Gastroesophageal sphincter (tissue), 4 donors: ENCODE measurements at regions not wholly inside any gene's neighbourhood (a gene's known extent, or its start where the extent isn't known, plus 50 kb on each side); places are given as distances from the start of the nearest gene placed in this dataset.
"Not testable (repeated sequence)": the region's sequence is repeated elsewhere in the genome, so short reads cannot be mapped to it uniquely, and the experiment has no call there.

Experiments used
- ATAC-seq: fragments of 150-250 bp; one replicate; pipeline ENCODE4 v1.9.1; 2016; ENCODE audit warnings: mild to moderate bottlenecking, moderate library complexity
- H3K27ac ChIP-seq, 4 donors: fragments of 200-600 bp; sonication (generic) in 3 of 4; 1 replicate in 3 of 4; 2 replicates in 1 of 4; pipeline ENCODE4 v1.5.1; 2016 to 2019
- H3K27me3 ChIP-seq: fragments of 200-600 bp; sonication (generic); one replicate; pipeline ENCODE4 v1.5.1; 2019
- H3K36me3 ChIP-seq, 2 donors: fragments of 200-600 bp; sonication (generic); one replicate each; pipeline ENCODE4 v1.5.1; 2019; ENCODE audit warnings: control low read depth in 1 of 2
- H3K4me1 ChIP-seq, 3 donors: fragments of 200-600 bp; sonication (generic); 1 replicate in 2 of 3; 2 replicates in 1 of 3; pipeline ENCODE4 v1.5.1; 2016 to 2019; ENCODE audit warnings: control low read depth in 2 of 3
- H3K4me3 ChIP-seq, 2 donors: fragments of 200-600 bp; sonication (generic); one replicate each; pipeline ENCODE4 v1.5.1; 2019; ENCODE audit warnings: mild to moderate bottlenecking in 1 of 2, moderate library complexity in 1 of 2
- H3K9me3 ChIP-seq, 3 donors: fragments of 200-600 bp; sonication (generic); one replicate each; pipeline ENCODE4 v1.5.1; 2017 to 2019; ENCODE audit warnings: control low read depth in 2 of 3
- CTCF ChIP-seq, 4 experiments: fragments of 200-600 bp in 2 of 4; fragments of 450-650 bp in 2 of 4; sonication (generic) in 1 of 4; IDR thresholded peaks; one replicate each; pipeline ENCODE4 v1.5.1; 2017 to 2019; ENCODE audit warnings: antibody characterized with exemption in 4 of 4, mild to moderate bottlenecking in 2 of 4, moderate library complexity in 2 of 4
- EP300 ChIP-seq: sonication (generic); formaldehyde crosslinking; IDR thresholded peaks from one replicate; pipeline ENCODE4 v1.6.1; 2017; ENCODE audit warnings: antibody characterized with exemption, mild to moderate bottlenecking
- POLR2A ChIP-seq, 2 donors: fragments of 450-650 bp; IDR thresholded peaks; one replicate each; pipeline ENCODE4 v1.6.1; 2017; ENCODE audit warnings: antibody characterized with exemption in 2 of 2, mild to moderate bottlenecking in 2 of 2, moderate library complexity in 1 of 2
- POLR2AphosphoS5 ChIP-seq: sonication (generic); formaldehyde crosslinking; IDR thresholded peaks from one replicate; pipeline ENCODE4 v1.6.1; 2017; ENCODE audit warnings: antibody characterized with exemption
- WGBS, 2 donors: methylation state at CpG; one replicate each; pipeline ENCODE4 v1.1.5; 2018; ENCODE audit warnings: low coverage in 1 of 2; 5-methylcytosine and 5-hydroxymethylcytosine counted together

GRCh38 chr2:237240252-237240651, 154.6 kb downstream of the COPS8 start:
- ATAC-seq, result no peak
- no peak overlapping the region for H3K4me3 ChIP-seq
- no peaks in the 10 kb centered on the region for H3K27me3 ChIP-seq
- 93 to 100% methylated on average over 3 to 5 of the region's 5 CpGs for WGBS, 2 donors
- H3K36me3 ChIP-seq, result no peaks in the 10 kb centered on the region
- H3K9me3 ChIP-seq, result peaks cover 0 to 10% (median 0%) of the 10 kb centered on the region in 3 donors
- no peak overlapping the region for H3K27ac ChIP-seq
- peaks cover under 1 to 11% (median 4%) of the 10 kb centered on the region in 3 donors for H3K4me1 ChIP-seq
- TF ChIP-seq EP300 (no peak), POLR2A (IDR thresholded peaks at IDR 0.05) (no peak), POLR2AphosphoS5 (no peak), CTCF (IDR thresholded peaks at IDR 0.05) (no peak)

- not testable (repeated sequence) for H3K27me3 ChIP-seq, H3K36me3 ChIP-seq, H3K27ac ChIP-seq, H3K4me1 ChIP-seq, H3K9me3 ChIP-seq, ATAC-seq, H3K4me3 ChIP-seq
- WGBS, 2 donors, result 96 to 97% methylated on average over 2 to 3 of the region's 3 CpGs
Measured at GRCh38 chr2:237240868-237241267, 155.2 kb downstream of the COPS8 start.

GRCh38 chr2:237242091-237242536, 156.4 kb downstream of the COPS8 start:
- WGBS, 2 donors, result 55 to 80% methylated on average over 1 of the region's 1 CpG
- no peaks in the 10 kb centered on the region for H3K27me3 ChIP-seq
- no peak overlapping the region for H3K4me3 ChIP-seq
- no peaks in the 10 kb centered on the region for H3K4me1 ChIP-seq
- peak overlapping the region in 2 of 4 donors; percentile 20 to 43 for H3K27ac ChIP-seq
- H3K36me3 ChIP-seq, result no peaks in the 10 kb centered on the region
- H3K9me3 ChIP-seq, result peaks cover 0 to 10% (median 0%) of the 10 kb centered on the region in 3 donors
- TF ChIP-seq POLR2AphosphoS5, result peak; percentile 68
- no peak for TF ChIP-seq POLR2A (IDR thresholded peaks at IDR 0.05)
- ATAC-seq, result peak; percentile 50

- Histone ChIP-seq H3K27me3 (no peaks in the 10 kb centered on the region), H3K9me3 (peaks cover 0 to 10% (median 0%) of the 10 kb centered on the region in 3 donors), H3K36me3 (no peaks in the 10 kb centered on the region), H3K4me3 (no peak overlapping the region), H3K4me1 (no peaks in the 10 kb centered on the region), H3K27ac (no peak overlapping the region)
- 58 to 64% methylated on average over 2 of the region's 2 CpGs for WGBS, 2 donors
- no peak for ATAC-seq
- TF ChIP-seq POLR2A (IDR thresholded peaks at IDR 0.05) (no peak), CTCF (IDR thresholded peaks at IDR 0.05) (no peak), EP300 (no peak), POLR2AphosphoS5 (no peak)
Measured at GRCh38 chr2:237243487-237243886, 157.8 kb downstream of the COPS8 start.

GRCh38 chr2:237244178-237244577, 158.5 kb downstream of the COPS8 start:
- H3K27me3 ChIP-seq, result no peaks in the 10 kb centered on the region
- no peaks in the 10 kb centered on the region for H3K36me3 ChIP-seq
- H3K4me3 ChIP-seq, result no peak overlapping the region
- TF ChIP-seq POLR2AphosphoS5, result no peak
- TF ChIP-seq POLR2A (IDR thresholded peaks at IDR 0.05), result no peak
- no peak for TF ChIP-seq EP300
- no peak for TF ChIP-seq CTCF (IDR thresholded peaks at IDR 0.05)
- peaks cover 0 to 10% (median 0%) of the 10 kb centered on the region in 3 donors for H3K9me3 ChIP-seq
- WGBS, 2 donors, result 50 to 57% methylated on average over 2 of the region's 2 CpGs
- no peaks in the 10 kb centered on the region for H3K4me1 ChIP-seq
- no peak for ATAC-seq
- H3K27ac ChIP-seq, result no peak overlapping the region

GRCh38 chr2:237244976-237245646, 159.4 kb downstream of the COPS8 start:
- peaks cover 0 to 10% (median 0%) of the 10 kb centered on the region in 3 donors for H3K9me3 ChIP-seq
- H3K4me3 ChIP-seq, result no peak overlapping the region
- peak; percentile 89 for ATAC-seq
- peak overlapping the region in 1 of 4 donors; percentile 54 for H3K27ac ChIP-seq
- H3K4me1 ChIP-seq, result no peaks in the 10 kb centered on the region
- TF ChIP-seq CTCF (IDR thresholded peaks at IDR 0.05), result no peak
- TF ChIP-seq POLR2AphosphoS5, result peak; percentile 74
- no peaks in the 10 kb centered on the region for H3K36me3 ChIP-seq
- no peaks in the 10 kb centered on the region for H3K27me3 ChIP-seq
- WGBS, 2 donors, result 71 to 88% methylated on average over 1 to 3 of the region's 3 CpGs
